K562 (cell line): ENCODE measurements at regions not wholly inside any gene's neighbourhood (a gene's known extent, or its start where the extent isn't known, plus 50 kb on each side); places are given as distances from the start of the nearest gene placed in this dataset.

Experiments
- ATAC-seq: fragments of 200-7000 bp; cut with Tn5 transposase; 3 replicates; pipeline ENCODE4 v1.9.1; 2020; ENCODE audit warnings: moderate library complexity
- BruUV-seq: library from RNA; stranded (reverse); fragments of 400-500 nt; replicated peaks from 2 replicates; lab custom pipeline; 2021; lab: Mats Ljungman, UMichigan
- CTCF ChIA-PET: fragments of 300-600 bp; formaldehyde crosslinking; extraction: SDS; loops from one replicate; lab custom pipeline; 2021; ENCODE audit warnings: low intra/inter-chr PET ratio; lab: Yijun Ruan, JAX
- POLR2A ChIA-PET: fragments of 300-600, 350-650 bp; sonication (Branson Sonifier 250); formaldehyde crosslinking; extraction: SDS; loops from one replicate; lab custom pipeline; 2021; ENCODE audit warnings: antibody characterized with exemption, inconsistent platforms; lab: Yijun Ruan, JAX
- DNase-seq, 4 experiments: peaks; one replicate each; pipeline versions ENCODE4 v3.0.0 to v3.0.0-alpha.2; 2011 to 2018; ENCODE audit warnings: low spot score in 3 of 4, mixed read lengths in 3 of 4; ENCODE audit errors: extremely low read depth in 1 of 4
- FAIRE-seq: peaks from 2 replicates; lab custom pipeline; 2011; peaks lifted over from hg19 to GRCh38; lab: Jason Lieb, UNC
- H2AFZ ChIP-seq: 2 replicates; pipeline ENCODE4 v1.6.0; 2011; ENCODE audit warnings: low read depth, low read length, control low read depth, inconsistent platforms
- H3K27ac ChIP-seq: fragments of 200-600 bp; 3 replicates; pipeline ENCODE4 v1.8.0; 2011; ENCODE audit warnings: low read depth, mild to moderate bottlenecking, control low read depth, inconsistent platforms, low read length, moderate library complexity, mixed read lengths; ENCODE audit errors: extremely low read depth
- H3K27me3 ChIP-seq, 2 experiments: fragments of 300-600 bp in 1 of 2; 2 replicates in 1 of 2; 3 replicates in 1 of 2; pipeline versions ENCODE4 v1.6.0 to v1.8.0; 2011; ENCODE audit warnings: inconsistent platforms in 2 of 2, low read length in 2 of 2, mild to moderate bottlenecking in 1 of 2, mixed read lengths in 1 of 2, moderate library complexity in 1 of 2; ENCODE audit not compliant: control insufficient read depth in 2 of 2, insufficient read depth in 2 of 2
- H3K36me3 ChIP-seq: fragments of 300-600 bp; 3 replicates; pipeline ENCODE4 v1.8.0; 2011; ENCODE audit warnings: mild to moderate bottlenecking, low read length, inconsistent platforms; ENCODE audit not compliant: control insufficient read depth, insufficient read depth
- H3K4me1 ChIP-seq, 2 experiments: fragments of 200-600 bp in 1 of 2; replicated peaks in 1 of 2; 2 replicates in 1 of 2; 3 replicates in 1 of 2; pipeline versions ENCODE4 v1.5.1 to v1.8.0; 2011; ENCODE audit warnings: inconsistent platforms in 2 of 2, low read length in 2 of 2, mild to moderate bottlenecking in 1 of 2, mixed read lengths in 1 of 2, moderate library complexity in 1 of 2; ENCODE audit not compliant: control insufficient read depth in 2 of 2, insufficient read depth in 2 of 2
- H3K4me2 ChIP-seq: 2 replicates; pipeline ENCODE4 v1.6.1; 2011; ENCODE audit warnings: low read length, control low read depth, inconsistent platforms, mixed read lengths; ENCODE audit not compliant: insufficient read depth
- H3K4me3 ChIP-seq: fragments of 200-600 bp; sonication (generic), shearing (Covaris generic); 2 replicates; pipeline ENCODE4 v1.5.1; 2016; ENCODE audit warnings: control low read depth, inconsistent platforms
- H3K79me2 ChIP-seq: fragments of 200-600 bp; 3 replicates; pipeline ENCODE4 v1.8.0; 2011; ENCODE audit warnings: low read length, inconsistent platforms; ENCODE audit not compliant: control insufficient read depth, insufficient read depth
- H3K9ac ChIP-seq, 2 experiments: 2 replicates each; pipeline versions ENCODE4 v1.6.0 to v1.6.1; 2011; ENCODE audit warnings: low read depth in 2 of 2, low read length in 2 of 2, control low read depth in 1 of 2, inconsistent platforms in 1 of 2, mild to moderate bottlenecking in 1 of 2, mixed read lengths in 1 of 2; ENCODE audit not compliant: insufficient read depth in 1 of 2
- H3K9me1 ChIP-seq: one replicate; pipeline ENCODE4 v1.6.0; 2011; ENCODE audit warnings: inconsistent platforms, mild to moderate bottlenecking, low read length, moderate library complexity; ENCODE audit not compliant: control insufficient read depth, insufficient read depth
- H3K9me3 ChIP-seq: replicated peaks from 2 replicates; pipeline ENCODE4 v1.5.1; 2011; ENCODE audit warnings: low read depth, low read length, inconsistent platforms; ENCODE audit not compliant: control insufficient read depth, insufficient read depth
- H4K20me1 ChIP-seq: replicated peaks from 2 replicates; pipeline ENCODE4 v1.6.1; 2011; ENCODE audit warnings: low read length, inconsistent platforms, mixed read lengths; ENCODE audit not compliant: control insufficient read depth, insufficient read depth
- ESRRB ChIP-seq: fragments of 250-450 bp; sonication (Bioruptor Pico); IDR thresholded peaks from 2 replicates; pipeline ENCODE4 v1.5.0; 2020; ENCODE audit warnings: mild to moderate bottlenecking, moderate library complexity, borderline replicate concordance
- NCOA2 ChIP-seq, 2 experiments: fragments of 450-650 bp; IDR thresholded peaks; 2 replicates each; pipeline ENCODE4 v1.6.1; 2018; ENCODE audit warnings: mild to moderate bottlenecking in 2 of 2, moderate library complexity in 1 of 2; ENCODE audit not compliant: partially characterized antibody in 2 of 2
- PHTF2 ChIP-seq: fragments of 250-450 bp; sonication (Bioruptor Pico); IDR thresholded peaks from 2 replicates; pipeline ENCODE4 v1.5.0; 2021; ENCODE audit warnings: mild to moderate bottlenecking
- SRSF3 ChIP-seq: fragments of 200-400 bp; formaldehyde crosslinking; IDR thresholded peaks from 2 replicates; pipeline ENCODE4 v1.6.1; 2016; ENCODE audit warnings: mild to moderate bottlenecking, low read length, moderate library complexity; ENCODE audit not compliant: insufficient read depth
- ZNF124 ChIP-seq: sonication (generic); formaldehyde crosslinking; IDR thresholded peaks from 2 replicates; pipeline ENCODE4 v1.8.1; 2022; ENCODE audit warnings: missing genetic modification reagents
- WGBS: fragments of 100-300 bp; shearing (Covaris generic); methylation state at CpG from one replicate; pipeline ENCODE4 v1.1.6; 2016; ENCODE audit warnings: low coverage, mixed read lengths; ENCODE audit not compliant: insufficient coverage; ENCODE audit errors: missing lambda C conversion rate; 5-methylcytosine and 5-hydroxymethylcytosine counted together
- in situ Hi-C: fragments of 300-500 bp; cut with MboI; formaldehyde crosslinking; loops from 4 replicates; pipeline ENCODE4 v1.15.0; 2018; ENCODE audit warnings: inconsistent platforms, mixed read lengths
- intact Hi-C: fragments of 100-400 bp; cut with micrococcal nuclease; formaldehyde crosslinking; loops from 2 replicates; pipeline ENCODE4 v1.14.2; 2022
- TF ChIP-seq, protein P1 (sequence below): fragments of 450-650 bp; formaldehyde crosslinking; IDR thresholded peaks from 2 replicates; pipeline ENCODE4 v1.4.0; 2022; ENCODE audit warnings: mild to moderate bottlenecking, moderate library complexity

DNA sequence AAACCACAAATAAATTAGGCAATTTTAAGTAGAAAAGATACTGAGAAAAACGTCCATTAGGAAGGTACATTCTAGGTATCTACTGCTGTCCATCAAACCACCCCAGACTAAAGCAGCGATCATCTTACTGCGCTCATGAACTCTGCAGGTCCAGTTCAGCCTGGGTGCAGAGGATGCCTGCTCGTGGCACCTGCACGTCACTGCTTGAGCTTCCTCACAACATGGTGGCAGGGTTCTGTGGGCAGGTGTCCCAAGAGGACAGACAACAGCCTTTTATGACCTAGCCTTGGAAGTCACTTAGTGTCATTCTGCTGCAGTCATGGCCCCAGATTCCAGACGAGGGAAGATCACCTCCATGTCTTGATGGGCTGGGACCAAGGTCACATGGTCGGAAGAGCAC is 93.4 kb downstream of the MICALL2 start:
- in situ Hi-C loops (no loop called here), intact Hi-C loops (loop anchor here (10.0 kb wide), 1 partner anchor 141 kb away; no protein-coding TSS in a partner anchor)
- Histone ChIP-seq H2AFZ (no peak overlapping the region), H3K9ac (no peak overlapping the region; a peak in 1 of 4 replicates), H3K9me1 (no peaks in the 10 kb centered on the region), H3K27me3 (peaks cover 19 to 79% of the 10 kb centered on the region in 2 experiments; a peak in 4 of 5 replicates), H3K79me2 (no peaks in the 10 kb centered on the region), H3K4me1 (peaks cover 0 to 32% of the 10 kb centered on the region in 2 experiments; a peak in 3 of 5 replicates), H3K27ac (no peak overlapping the region), H3K4me2 (no peak overlapping the region), H3K4me3 (no peak overlapping the region), H3K36me3 (no peaks in the 10 kb centered on the region), H4K20me1 (no peaks in the 10 kb centered on the region; the same call in 1 of the 2 replicates), H3K9me3 (no peaks in the 10 kb centered on the region; the same call in 1 of the 2 replicates)
- BruUV-seq, result no TSS peak
- TF ChIP-seq SRSF3 (no peak), ZNF124 (CRISPR knock-in tag) (no peak), PHTF2 (CRISPR knock-in tag) (no peak), NCOA2 (IDR thresholded peaks at IDR 0.05; ENCODE audit: partially characterized antibody in 2 of 2) (no peak), ESRRB (CRISPR knock-in tag) (no peak)
- TF ChIP-seq, protein P1, sequence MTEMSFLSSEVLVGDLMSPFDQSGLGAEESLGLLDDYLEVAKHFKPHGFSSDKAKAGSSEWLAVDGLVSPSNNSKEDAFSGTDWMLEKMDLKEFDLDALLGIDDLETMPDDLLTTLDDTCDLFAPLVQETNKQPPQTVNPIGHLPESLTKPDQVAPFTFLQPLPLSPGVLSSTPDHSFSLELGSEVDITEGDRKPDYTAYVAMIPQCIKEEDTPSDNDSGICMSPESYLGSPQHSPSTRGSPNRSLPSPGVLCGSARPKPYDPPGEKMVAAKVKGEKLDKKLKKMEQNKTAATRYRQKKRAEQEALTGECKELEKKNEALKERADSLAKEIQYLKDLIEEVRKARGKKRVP (CRISPR knock-in tag), result no peak
- 0% methylated on average over 7 of the region's 7 CpGs for WGBS
- CTCF ChIA-PET, result no interaction called here
- POLR2A ChIA-PET, result interaction anchor here (0.7 kb wide), 1 partner anchor 754 kb away, joined by 3 read pairs; no protein-coding TSS in a partner anchor
- FAIRE-seq (no peak), ATAC-seq (no peak), DNase-seq (no peak)
